C4-2B (cell line): ENCODE measurements at regions not wholly inside any gene's neighbourhood (a gene's known extent, or its start where the extent isn't known, plus 50 kb on each side); places are given as distances from the start of the nearest gene placed in this dataset.

Source experiments
- CTCF ChIP-seq: fragments of 450-650 bp; conservative IDR thresholded peaks from 2 replicates; pipeline ENCODE4 v1.5.1; 2017; ENCODE audit warnings: mild to moderate bottlenecking
- ZFX ChIP-seq: fragments of 450-650 bp; IDR thresholded peaks from 2 replicates; pipeline ENCODE4 v1.6.1; 2017

- TF ChIP-seq CTCF (no peak), ZFX (no peak)
Measured at GRCh38 chr2:39836638-39837037, 57.6 kb upstream of the THUMPD2 start.
